ENCODE measurements at regions not wholly inside any gene's neighbourhood (a gene's known extent, or its start where the extent isn't known, plus 50 kb on each side); places are given as distances from the start of the nearest gene placed in this dataset.

DNA sequence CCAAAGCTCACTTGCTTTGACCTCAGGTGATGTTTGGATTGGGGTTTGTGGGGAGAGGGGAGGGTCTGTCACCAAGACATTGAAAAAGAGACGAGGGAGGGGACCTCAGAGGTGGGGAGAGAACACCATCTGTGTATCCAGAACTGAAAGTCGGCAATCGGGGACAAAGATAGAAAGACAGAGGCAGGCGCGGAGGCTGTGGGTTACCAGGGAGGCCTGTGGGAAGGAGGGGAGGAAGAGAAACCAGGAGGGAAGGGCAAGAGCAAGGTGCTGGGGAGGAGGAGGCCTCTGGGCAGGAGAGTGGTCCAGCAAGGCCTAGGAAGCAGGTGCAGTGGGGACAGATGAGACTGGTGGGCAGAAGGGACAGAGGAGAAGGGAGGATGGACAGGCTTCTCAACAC is 211.2 kb downstream of the CDC5L start:
- H3K9ac ChIP-seq (ENCODE audit: low read depth in 2 of 2, low read length in 2 of 2), result no peak overlapping the region
- H3K27me3 ChIP-seq, result no peaks in the 10 kb centered on the region
- no peak overlapping the region for H3K27ac ChIP-seq
- no peak for DNase-seq
- no peak overlapping the region for H3K4me3 ChIP-seq
- TF ChIP-seq, protein P1, sequence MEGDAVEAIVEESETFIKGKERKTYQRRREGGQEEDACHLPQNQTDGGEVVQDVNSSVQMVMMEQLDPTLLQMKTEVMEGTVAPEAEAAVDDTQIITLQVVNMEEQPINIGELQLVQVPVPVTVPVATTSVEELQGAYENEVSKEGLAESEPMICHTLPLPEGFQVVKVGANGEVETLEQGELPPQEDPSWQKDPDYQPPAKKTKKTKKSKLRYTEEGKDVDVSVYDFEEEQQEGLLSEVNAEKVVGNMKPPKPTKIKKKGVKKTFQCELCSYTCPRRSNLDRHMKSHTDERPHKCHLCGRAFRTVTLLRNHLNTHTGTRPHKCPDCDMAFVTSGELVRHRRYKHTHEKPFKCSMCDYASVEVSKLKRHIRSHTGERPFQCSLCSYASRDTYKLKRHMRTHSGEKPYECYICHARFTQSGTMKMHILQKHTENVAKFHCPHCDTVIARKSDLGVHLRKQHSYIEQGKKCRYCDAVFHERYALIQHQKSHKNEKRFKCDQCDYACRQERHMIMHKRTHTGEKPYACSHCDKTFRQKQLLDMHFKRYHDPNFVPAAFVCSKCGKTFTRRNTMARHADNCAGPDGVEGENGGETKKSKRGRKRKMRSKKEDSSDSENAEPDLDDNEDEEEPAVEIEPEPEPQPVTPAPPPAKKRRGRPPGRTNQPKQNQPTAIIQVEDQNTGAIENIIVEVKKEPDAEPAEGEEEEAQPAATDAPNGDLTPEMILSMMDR (IDR thresholded peaks at IDR 0.05), result no peak
- H3K36me3 ChIP-seq, result no peaks in the 10 kb centered on the region
- no peaks in the 10 kb centered on the region for H3K9me3 ChIP-seq
- no peaks in the 10 kb centered on the region for H3K4me1 ChIP-seq
- intact Hi-C loops (cut with DNase I), result no loop called here

DNA sequence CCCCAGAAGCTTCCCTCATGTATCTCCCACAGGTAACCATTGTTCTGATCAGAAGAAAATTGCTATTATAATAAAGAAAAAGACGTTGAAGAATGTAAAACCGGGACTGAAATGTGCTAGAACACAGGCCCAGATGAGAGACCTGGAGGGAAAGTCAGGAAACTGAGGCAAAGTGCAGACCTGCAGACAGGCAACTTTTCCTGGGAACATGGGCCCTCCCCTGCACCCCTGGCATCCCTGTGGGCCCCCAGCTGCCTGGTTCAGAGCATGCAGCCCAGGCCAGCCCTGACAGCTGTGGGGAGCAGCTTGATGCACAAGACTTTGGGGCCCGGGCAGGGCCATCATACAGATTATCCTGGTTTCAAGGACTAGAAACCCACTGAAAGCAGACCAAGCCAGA is 212.2 kb downstream of the CDC5L start:
- Histone ChIP-seq H3K27ac (no peak overlapping the region), H3K27me3 (no peaks in the 10 kb centered on the region), H3K36me3 (no peaks in the 10 kb centered on the region), H3K9me3 (no peaks in the 10 kb centered on the region), H3K4me1 (no peaks in the 10 kb centered on the region), H3K4me3 (no peak overlapping the region), H3K9ac (ENCODE audit: low read depth in 2 of 2, low read length in 2 of 2) (no peak overlapping the region)
- TF ChIP-seq, protein P1 (IDR thresholded peaks at IDR 0.05), result no peak
- DNase-seq, result no peak
- intact Hi-C loops (cut with DNase I), result no loop called here

DNA sequence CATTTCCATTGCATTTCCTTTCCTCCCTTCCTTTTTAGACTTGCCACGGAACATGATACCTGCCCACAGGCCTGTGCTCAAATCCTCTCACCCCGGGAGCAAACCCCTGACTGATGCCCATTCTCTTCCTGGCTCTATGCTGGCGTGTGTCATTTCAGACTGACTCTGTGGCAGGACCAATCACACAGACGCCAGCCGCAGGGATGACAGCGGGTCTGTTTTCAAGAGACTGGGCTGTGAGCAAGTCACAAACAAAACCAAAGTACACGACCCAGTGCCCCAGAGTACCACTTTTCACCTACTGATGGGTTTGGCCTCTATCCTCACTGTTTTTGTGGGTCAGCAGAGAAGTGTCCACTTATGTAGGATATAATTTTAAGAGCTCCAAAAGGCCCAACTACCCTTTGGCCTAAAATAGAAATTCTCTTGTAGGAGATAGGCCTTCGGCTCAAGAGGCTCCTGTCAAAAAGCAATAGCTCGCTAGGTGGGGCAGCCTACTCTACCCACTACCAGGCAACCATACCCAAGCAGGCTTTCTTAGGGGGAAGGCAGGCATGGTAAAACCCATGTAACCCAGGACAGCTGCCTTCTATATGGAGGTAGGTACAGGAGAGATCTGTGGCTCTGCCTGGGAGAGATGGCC is 215.7 kb downstream of the CDC5L start:
- Histone ChIP-seq H3K9me3 (no peaks in the 10 kb centered on the region), H3K27ac (no peak overlapping the region), H3K27me3 (no peaks in the 10 kb centered on the region), H3K4me1 (no peaks in the 10 kb centered on the region), H3K36me3 (no peaks in the 10 kb centered on the region), H3K4me3 (no peak overlapping the region), H3K9ac (ENCODE audit: low read depth in 2 of 2, low read length in 2 of 2) (no peak overlapping the region)
- no peak for DNase-seq
- TF ChIP-seq, protein P1 (IDR thresholded peaks at IDR 0.05), result no peak
- intact Hi-C loops (cut with DNase I), result no loop called here

DNA sequence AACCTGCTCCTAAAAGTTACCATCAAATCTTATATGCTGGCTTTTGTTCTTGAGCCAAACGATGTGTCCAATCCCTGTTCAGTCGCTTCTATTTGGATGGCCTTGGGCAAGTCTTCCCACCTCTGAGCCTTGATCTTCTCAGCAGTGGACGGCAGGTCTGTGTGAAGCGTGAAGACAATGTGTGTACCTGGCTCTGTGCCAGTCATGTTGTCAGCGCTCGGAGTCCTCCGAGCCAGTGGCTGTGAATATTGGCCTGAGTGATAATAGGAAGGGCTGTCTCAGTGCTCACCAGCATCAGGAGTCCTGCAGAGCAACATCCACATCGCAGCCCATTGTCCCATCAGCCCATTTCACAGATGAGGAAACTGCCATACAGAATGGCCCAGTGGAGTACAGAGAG is 219.0 kb downstream of the CDC5L start:
- DNase-seq, result no peak
- TF ChIP-seq, protein P1 (IDR thresholded peaks at IDR 0.05), result no peak

DNA sequence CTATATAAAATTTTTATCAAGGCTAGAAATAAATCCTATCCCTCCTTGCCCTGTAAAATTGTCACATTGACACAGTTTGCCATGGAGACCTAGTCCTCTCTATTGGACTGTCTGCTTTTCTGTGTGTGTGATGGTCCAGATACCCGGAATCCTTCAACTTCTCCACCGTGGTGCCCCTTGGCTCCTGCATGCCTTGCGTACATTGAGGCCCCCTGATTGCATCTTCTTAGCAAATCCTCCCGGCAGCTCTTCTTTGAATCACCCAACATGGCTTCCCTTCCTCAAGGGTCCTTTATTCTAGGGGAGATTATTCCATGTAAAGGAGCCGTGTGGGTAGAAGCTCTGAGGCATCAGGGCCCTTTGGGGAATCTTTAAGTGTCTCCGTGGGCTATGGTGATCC is 219.5 kb downstream of the CDC5L start:
- Histone ChIP-seq H3K36me3 (no peaks in the 10 kb centered on the region), H3K9me3 (no peaks in the 10 kb centered on the region), H3K9ac (ENCODE audit: low read depth in 2 of 2, low read length in 2 of 2) (no peak overlapping the region), H3K27me3 (no peaks in the 10 kb centered on the region), H3K27ac (no peak overlapping the region), H3K4me3 (no peak overlapping the region), H3K4me1 (no peaks in the 10 kb centered on the region)
- intact Hi-C loops (cut with DNase I), result no loop called here
- no peak for DNase-seq
- TF ChIP-seq, protein P1 (IDR thresholded peaks at IDR 0.05), result no peak

More for the DNA sequence above, 219.0 kb downstream of the CDC5L start:
- intact Hi-C loops (cut with DNase I), result no loop called here
- Histone ChIP-seq H3K27ac (no peak overlapping the region), H3K9me3 (no peaks in the 10 kb centered on the region), H3K36me3 (no peaks in the 10 kb centered on the region), H3K4me1 (no peaks in the 10 kb centered on the region), H3K27me3 (no peaks in the 10 kb centered on the region), H3K4me3 (no peak overlapping the region), H3K9ac (ENCODE audit: low read depth in 2 of 2, low read length in 2 of 2) (no peak overlapping the region)

Measured in colonic mucosa (tissue), 4 donors.